Mucosa of descending colon (tissue), 3 donors: ENCODE measurements at regions not wholly inside any gene's neighbourhood (a gene's known extent, or its start where the extent isn't known, plus 50 kb on each side); places are given as distances from the start of the nearest gene placed in this dataset.

Experiments used
- ATAC-seq: fragments of 200-7000 bp; cut with Tn5 transposase; one replicate; pipeline ENCODE4 v1.9.1; 2020; ENCODE audit warnings: mild to moderate bottlenecking, moderate library complexity
- DNase-seq, 3 donors: peaks; one replicate each; pipeline ENCODE4 v3.0.0-alpha.2; 2020
- H3K36me3 ChIP-seq: fragments of 200-600 bp; one replicate; pipeline ENCODE4 v1.8.0; 2021; ENCODE audit warnings: low read depth, mild to moderate bottlenecking
- H3K4me1 ChIP-seq: fragments of 200-600 bp; one replicate; pipeline ENCODE4 v1.8.0; 2021; ENCODE audit warnings: low read depth, mild to moderate bottlenecking
- H3K4me3 ChIP-seq: fragments of 200-600 bp; one replicate; pipeline ENCODE4 v1.8.0; 2021; ENCODE audit warnings: mild to moderate bottlenecking
- H3K9me3 ChIP-seq: fragments of 200-600 bp; one replicate; pipeline ENCODE4 v1.8.0; 2021; ENCODE audit warnings: mild to moderate bottlenecking
- CTCF ChIP-seq: fragments of 200-600 bp; IDR thresholded peaks from one replicate; pipeline ENCODE4 v1.8.0; 2022; ENCODE audit warnings: antibody characterized with exemption, mild to moderate bottlenecking
- intact Hi-C, 2 donors: fragments of 100-400 bp; cut with DNase I in 1 of 2; cut with micrococcal nuclease in 1 of 2; formaldehyde crosslinking; loops; one replicate each; pipeline versions ENCODE4 v1.11.0 to v1.11.1; 2022; cut with DNase I, micrococcal nuclease
- donor health status: DM: no; HTN: no; CAD: no; lungs with moderate emphysema.
- donor health status: DM: no; HTN: no; CAD: no.
- donor health status: DM: no; HTN: yes; CAD: no.

GRCh38 chr5:96080557-96080956 is 118.9 kb upstream of the ELL2 start:
- peak; percentile 51 for ATAC-seq
- DNase-seq, result no peak
- Histone ChIP-seq H3K9me3 (no peaks in the 10 kb centered on the region), H3K4me1 (no peaks in the 10 kb centered on the region), H3K36me3 (no peaks in the 10 kb centered on the region), H3K4me3 (no peak overlapping the region)
- TF ChIP-seq CTCF, result no peak
- intact Hi-C loops, result no loop called here

DNA sequence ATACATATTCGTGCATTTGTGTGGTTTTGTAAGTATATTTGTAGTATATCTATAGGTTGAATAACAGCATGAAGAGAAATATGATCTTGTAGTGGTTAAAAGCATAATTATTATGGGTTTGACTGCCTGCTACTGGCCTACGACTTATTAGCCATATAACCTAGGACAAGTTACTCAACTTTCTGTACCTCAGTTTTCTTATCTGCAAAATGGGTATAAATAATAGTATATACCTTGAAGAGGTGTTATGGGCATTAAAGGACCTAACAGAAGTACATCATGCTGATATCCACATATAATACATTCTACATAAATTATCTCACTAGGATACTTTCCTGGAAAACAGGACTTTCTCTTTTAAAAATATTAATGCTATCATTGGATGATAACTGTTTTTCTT is 118.3 kb upstream of the ELL2 start:
- no peak overlapping the region for H3K4me3 ChIP-seq
- ATAC-seq, result no peak
- no peaks in the 10 kb centered on the region for H3K4me1 ChIP-seq
- no peaks in the 10 kb centered on the region for H3K36me3 ChIP-seq
- H3K9me3 ChIP-seq, result no peaks in the 10 kb centered on the region
- intact Hi-C loops, result no loop called here
- TF ChIP-seq CTCF, result no peak
- DNase-seq, result no peak

- H3K36me3 ChIP-seq, result no peaks in the 10 kb centered on the region
- ATAC-seq, result no peak
Observed at GRCh38 chr5:96079075-96079474, 117.4 kb upstream of the ELL2 start.

GRCh38 chr5:96076451-96076850 is 114.8 kb upstream of the ELL2 start:
- intact Hi-C loops, result no loop called here
- H3K9me3 ChIP-seq, result no peaks in the 10 kb centered on the region
- DNase-seq, result no peak
- no peak for TF ChIP-seq CTCF
- no peaks in the 10 kb centered on the region for H3K4me1 ChIP-seq
- H3K36me3 ChIP-seq, result no peaks in the 10 kb centered on the region
- no peak overlapping the region for H3K4me3 ChIP-seq
- no peak for ATAC-seq

More at GRCh38 chr5:96079075-96079474, 117.4 kb upstream of the ELL2 start:
- no peak for TF ChIP-seq CTCF
- intact Hi-C loops, result no loop called here
- Histone ChIP-seq H3K4me3 (no peak overlapping the region), H3K4me1 (no peaks in the 10 kb centered on the region), H3K9me3 (no peaks in the 10 kb centered on the region)
- no peak for DNase-seq

- Histone ChIP-seq H3K4me3 (no peak overlapping the region), H3K9me3 (no peaks in the 10 kb centered on the region), H3K36me3 (no peaks in the 10 kb centered on the region), H3K4me1 (no peaks in the 10 kb centered on the region)
- intact Hi-C loops, result no loop called here
- TF ChIP-seq CTCF, result no peak
- no peak for ATAC-seq
- DNase-seq, result no peak
Observed at GRCh38 chr5:96075579-96076289, 114.1 kb upstream of the ELL2 start.

DNA sequence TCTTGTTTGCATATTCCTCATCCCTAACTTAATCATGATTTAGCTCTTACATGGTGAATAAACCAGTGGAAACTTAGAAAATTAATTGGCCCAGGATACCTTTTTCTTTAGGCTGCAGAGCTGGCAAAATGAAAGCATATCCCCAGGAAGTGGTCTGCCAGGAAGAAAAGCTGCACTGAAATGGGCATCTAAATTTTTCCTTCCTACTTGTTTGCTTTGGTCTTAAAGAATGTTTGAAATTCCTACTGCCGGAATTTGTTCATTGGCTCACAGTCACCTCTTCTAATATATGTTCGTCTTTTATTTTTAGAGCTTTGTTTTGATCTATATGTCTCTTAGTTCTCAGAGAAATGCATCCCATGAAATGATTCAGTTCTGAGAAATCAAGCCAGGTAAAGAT is 113.2 kb upstream of the ELL2 start:
- H3K4me1 ChIP-seq, result no peaks in the 10 kb centered on the region
- no peak for DNase-seq
- no peak for TF ChIP-seq CTCF
- no peaks in the 10 kb centered on the region for H3K9me3 ChIP-seq
- ATAC-seq, result no peak
- H3K4me3 ChIP-seq, result no peak overlapping the region
- no peaks in the 10 kb centered on the region for H3K36me3 ChIP-seq
- intact Hi-C loops, result no loop called here
